T-helper 2 cell (primary cell): ENCODE measurements at regions not wholly inside any gene's neighbourhood (a gene's known extent, or its start where the extent isn't known, plus 50 kb on each side); places are given as distances from the start of the nearest gene placed in this dataset.
"Not testable (repeated sequence)": the region's sequence is repeated elsewhere in the genome, so short reads cannot be mapped to it uniquely, and the experiment has no call there.

ENCODE experiments used
- DNase-seq, 5 experiments: peaks; one replicate each; pipeline versions ENCODE4 v3.0.0 to v3.0.0-alpha.2; 2012 to 2022

DNA sequence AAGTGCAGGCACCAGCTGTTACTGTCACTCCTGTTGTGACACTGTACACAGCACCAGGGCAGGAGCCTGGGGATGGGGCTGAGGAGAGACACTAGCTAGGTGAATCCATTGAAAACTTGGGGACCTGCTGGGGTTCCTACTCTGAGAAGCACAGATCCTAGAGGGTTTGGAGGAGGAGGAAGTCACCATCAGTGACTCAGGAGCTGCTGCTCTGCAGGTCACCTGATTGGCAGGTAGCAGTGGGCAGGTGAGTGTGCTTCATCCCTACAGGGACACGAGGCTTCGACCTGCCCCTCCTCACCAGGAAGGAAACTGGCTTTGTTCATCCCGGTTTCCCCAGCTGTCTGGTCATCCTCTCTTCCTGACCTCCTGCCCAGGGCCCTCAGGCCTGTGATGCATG is 491.6 kb downstream of the TMEM121 start:
- not testable (repeated sequence) for DNase-seq

DNA sequence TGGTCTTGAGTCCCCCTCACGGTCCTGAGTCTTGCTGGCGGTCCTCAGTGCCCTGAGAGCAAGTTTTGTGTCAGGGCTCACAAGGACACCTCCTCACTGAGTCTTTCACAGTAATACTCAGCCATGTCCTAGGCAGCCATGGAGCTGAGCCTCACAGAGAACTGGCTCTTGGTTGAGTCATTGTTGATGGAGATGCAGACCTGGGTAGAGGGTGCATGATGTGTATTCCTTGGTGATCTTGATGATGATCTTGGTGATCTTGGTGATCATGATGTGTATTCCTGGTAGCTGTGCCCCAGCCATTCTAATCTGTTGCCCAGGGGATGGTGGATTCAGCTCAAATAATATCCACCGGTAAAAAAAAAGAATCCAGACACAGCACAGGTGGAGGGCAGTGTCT is 495.4 kb downstream of the TMEM121 start:
- no peak for DNase-seq

DNA sequence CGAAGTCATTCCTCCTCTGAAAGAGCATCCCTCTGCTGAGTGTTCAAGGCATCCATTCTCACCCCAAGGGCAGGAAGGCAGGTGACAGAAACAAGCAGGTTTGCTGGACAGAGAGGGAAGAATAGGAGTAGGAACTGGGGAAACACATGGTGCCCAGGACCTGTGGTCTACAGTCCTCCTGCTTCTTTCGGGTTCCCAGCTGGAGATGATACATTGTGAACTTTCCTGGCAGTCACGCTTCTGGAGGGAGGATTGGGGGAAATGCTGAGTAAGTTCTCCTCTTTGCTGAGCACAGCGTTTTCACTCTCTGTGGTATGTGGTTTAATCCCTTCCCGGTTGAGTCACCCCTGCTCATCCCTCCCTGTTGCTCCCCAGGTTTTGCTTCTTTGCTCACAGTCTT is 496.3 kb downstream of the TMEM121 start:
- DNase-seq, result not testable (repeated sequence)

DNA sequence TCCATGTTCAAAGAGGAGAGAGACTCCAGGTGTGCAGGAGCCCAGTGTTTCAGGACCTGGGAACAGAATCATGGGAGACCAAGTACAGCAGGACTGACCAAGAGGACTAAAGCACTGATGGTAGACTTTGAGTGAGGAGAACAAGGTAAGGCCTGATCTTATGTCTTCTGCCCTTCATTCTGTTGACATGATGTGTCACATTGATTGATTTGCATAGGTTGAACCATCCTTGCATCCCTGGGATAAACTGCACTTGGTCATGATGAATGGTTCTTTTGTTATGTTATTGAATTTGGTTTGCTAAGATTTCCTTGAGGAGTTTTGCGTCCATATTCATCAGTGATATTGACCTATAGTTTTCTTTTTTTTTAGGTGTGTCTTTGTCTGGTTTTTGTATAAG is 497.0 kb downstream of the TMEM121 start:
- no peak for DNase-seq

DNA sequence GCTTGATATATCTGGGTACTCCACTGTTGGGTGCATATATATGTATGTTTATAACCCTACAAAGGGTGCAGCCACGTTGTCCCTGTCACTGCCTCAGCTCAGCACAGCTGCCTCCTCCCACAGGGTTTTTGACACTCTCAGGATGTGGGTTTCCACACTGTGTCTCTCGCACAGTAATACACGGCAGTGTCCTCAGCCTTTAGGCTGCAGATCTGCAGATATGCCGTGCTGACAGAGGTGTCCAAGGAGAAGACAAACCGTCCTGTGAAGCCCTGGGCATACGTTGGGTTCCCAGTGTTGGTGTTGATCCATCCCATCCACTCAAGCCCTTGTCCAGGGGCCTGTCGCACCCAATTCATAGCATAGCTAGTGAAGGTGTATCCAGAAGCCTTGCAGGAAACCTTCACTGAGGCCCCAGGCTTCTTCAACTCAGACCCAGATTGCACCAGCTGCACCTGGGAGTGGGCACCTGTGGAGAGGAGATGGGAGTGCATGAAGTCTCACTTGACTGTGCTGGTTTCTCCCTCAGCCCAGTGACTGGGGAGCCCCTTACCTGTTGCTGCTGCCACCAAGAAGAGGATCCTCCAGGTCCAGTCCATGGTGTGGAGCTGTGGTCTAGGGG is 498.7 kb downstream of the TMEM121 start:
- DNase-seq, result peak in 1 of 5 experiments; percentile 69

DNA sequence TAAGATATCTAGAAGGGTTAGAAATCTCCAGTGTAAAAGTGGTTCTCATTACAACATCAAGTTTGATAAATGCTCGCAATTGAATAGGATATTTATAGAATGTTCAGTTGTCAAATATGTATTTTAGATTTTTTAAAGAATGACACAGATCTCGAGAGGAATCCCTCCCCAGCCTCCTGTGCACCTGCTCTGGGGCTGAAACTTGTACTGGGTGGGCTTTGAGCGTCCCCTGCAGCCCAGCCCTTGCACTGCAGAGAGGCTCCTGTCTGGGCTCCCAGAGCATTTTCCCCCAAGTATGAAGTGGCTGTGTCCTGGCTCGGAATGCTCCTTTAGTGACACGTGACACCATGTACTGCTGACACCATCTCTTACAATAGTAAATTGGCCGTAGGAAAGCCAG is 499.6 kb downstream of the TMEM121 start:
- no peak for DNase-seq

DNA sequence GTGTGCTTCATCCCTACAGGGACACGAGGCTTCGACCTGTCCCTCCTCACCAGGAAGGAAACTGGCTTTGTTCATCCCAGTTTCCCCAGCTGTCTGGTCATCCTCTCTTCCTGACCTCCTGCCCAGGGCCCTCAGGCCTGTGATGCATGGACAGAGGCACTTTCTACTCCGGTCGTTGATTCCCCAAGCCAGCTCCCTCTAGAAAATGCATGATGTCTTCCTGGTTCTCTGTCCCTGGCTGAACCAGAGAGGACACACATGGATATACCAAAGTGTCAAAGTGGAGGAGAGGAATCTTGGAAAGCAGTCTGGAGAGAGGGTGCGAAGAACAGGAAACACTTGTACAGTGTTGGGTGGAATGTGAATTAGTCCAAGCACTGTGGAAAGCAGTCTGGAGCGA is 501.4 kb downstream of the TMEM121 start:
- DNase-seq, result not testable (repeated sequence)

DNA sequence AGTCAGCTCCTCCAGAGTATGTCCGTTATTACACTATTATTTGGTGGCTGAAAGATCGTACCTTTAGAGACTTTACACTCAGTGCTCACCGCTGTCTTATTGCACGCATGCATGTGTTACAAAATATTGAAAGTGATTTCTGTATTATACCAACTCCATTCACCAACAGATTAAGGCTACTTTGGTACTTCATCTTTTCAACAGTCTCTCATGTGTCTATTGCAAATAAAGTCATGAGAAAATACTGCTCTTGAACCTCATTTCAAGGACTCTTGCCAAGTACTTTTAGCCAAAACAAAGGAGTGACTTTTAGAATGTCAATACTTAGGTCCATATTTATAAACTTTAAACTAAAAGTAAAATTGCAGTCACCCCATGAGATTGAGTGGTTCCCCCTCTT is 503.6 kb downstream of the TMEM121 start:
- no peak for DNase-seq

DNA sequence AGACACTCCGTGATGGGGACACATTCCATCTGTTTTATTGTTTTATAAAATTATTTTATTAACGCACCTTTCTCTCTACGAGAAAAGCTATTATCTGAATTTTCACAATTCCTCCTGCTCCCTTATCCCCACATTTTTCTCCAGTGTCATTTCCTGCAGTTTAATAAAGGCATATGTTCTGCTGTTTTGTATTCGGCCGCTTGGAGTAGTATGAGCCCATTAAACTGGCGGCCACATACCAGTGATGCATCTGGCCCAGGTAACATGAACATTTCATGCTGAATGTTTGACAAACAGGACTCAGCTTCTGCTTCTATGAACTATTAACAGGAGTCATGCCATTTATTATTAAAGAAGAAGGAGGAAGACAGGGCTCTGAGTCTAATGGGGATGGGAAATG is 511.0 kb downstream of the TMEM121 start:
- no peak for DNase-seq

DNA sequence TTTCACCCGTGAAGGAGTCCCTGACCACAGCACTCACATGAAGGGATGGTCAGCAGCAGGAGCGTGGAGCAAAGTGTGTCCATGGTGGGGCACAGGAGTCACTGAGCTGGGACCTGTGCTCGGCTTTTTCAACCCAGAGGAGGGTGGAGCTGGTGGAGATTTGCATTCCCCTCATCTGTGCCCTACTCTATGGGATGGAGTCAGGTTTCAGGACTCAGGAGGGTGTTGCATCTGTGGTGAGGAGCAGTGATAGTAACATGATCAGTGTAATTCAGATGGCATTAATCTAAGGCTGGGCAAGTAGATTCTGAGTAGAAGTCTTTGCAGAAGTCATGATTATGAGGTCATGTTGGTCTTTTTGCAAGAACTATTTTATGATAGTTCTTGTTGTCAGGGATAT is 511.9 kb downstream of the TMEM121 start:
- no peak for DNase-seq

DNA sequence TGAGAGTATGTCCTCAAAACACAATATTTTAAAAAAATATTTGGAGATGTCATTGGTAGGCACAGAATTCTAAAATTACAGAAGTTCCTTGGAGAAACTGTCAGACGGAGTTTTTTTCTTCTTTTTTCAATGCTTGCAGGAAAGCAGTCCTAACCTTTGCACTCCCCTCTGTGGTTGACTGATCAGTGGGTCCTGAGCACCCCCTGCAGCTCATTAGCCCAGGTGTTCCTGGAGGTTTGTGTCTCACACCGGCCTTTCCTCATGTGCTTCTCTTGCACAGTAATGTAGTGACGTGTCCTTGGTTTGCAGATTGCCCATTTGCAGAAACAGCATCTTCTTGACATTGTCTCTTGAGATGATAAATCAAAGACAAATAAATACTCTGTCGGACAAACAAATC is 513.0 kb downstream of the TMEM121 start:
- peak in 4 of 5 experiments; percentile 9 to 59 (median 40) for DNase-seq

DNA sequence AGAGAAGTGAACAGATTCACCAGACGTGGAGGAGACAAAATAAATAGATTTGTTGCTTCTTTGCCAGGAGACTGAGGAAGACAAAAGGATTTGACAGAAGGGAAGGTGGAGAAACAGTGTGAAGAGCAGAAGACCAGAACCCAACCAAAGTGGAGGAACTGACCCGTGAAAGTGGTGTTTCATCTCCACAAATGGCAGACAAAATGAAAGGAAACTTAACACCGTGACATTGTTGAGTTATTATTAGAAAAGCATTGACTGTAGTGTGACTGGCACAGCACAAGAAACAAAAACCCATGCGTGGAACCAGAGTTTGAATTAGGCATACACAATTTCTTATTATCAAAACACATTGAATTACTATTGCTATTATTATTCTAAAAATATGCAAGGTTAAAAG is 518.1 kb downstream of the TMEM121 start:
- DNase-seq, result no peak

DNA sequence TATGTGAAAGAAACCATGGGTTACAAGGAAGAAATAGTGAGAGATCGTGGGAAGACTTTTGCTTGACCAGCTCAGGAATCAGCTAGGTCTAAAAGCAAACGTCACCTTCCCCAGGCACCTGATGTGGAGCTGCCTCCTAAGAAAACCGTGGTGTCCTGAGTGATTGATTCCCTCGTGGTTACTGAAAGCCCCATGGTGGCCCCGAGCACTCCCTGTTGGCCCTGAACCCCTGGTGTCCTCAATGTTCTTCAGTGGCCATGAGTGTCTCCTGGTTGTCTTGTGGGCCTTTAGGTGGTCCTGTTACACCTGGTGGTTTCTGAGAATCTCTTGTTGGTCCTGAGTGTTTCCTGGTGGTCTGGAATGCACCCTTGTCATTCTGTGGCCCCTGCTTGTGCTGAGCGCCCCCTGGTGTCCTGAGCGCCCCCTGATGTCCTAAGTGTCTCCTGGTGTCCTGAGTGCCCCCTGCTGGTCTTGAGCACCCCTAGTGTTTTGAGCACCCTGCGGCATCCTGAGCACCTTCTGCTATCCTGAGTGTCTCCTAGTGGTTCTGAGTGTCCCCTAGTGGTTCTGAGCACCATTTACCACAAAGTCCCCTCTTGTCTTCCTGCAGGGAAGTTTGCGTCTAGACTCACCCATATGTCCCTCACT is 518.7 kb downstream of the TMEM121 start:
- peak; percentile 52 to 75 (median 69) for DNase-seq

DNA sequence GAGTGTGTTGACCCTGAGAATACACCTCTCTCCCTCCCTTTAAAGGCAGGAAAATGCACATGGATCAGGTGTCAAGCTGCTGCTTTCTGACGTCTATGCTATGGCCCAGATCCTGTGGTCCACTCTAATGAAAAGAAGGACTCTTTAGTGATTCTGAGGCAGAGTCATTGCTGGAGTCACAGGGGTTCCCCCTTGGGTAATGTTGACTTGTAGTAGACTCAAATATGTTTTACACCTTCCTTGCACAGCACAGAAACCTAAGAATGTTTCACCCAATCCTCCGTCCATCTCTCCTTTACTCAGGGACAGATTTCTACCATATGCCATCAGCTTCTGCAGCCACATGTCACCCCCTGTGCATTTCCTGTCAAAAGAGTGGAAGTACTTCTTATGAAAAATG is 525.4 kb downstream of the TMEM121 start:
- no peak for DNase-seq

DNA sequence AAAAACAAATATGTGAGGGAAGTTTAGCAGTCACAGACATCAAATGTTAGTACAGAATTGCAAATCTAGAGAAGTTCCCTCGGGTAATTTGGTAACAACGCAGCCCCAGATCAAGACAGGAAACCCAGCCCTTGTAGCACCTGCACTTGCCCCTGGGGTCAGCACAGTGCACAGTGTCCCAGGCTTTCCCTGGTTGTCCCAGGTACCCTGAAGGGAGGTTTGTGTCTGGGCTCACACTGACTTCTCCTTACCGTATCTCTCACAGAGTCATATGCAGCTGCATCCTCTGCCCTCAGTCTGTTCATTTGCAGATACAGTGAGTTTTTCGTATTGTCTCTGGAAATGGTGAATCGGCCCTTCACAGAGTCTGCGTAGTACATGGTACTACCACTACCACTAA is 528.9 kb downstream of the TMEM121 start:
- no peak for DNase-seq

DNA sequence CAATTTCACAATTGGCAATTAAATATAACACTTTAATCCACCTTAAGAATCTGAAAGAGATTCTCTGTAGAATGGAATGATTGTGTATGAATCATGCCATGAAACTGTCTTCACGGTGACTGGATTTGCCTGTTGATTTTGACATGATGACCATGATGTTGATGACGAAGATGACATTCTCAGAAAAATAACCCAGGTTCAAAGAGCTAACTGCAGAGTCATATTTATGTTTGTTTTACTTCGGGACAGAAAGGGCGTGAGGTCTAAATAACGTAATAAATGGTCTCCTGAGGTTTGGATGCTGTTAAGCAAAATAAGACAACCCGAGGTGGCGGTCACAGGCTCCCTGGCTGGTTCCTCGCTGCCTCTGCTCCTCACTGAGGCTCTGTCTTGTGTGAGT is 532.0 kb downstream of the TMEM121 start:
- DNase-seq, result no peak

DNA sequence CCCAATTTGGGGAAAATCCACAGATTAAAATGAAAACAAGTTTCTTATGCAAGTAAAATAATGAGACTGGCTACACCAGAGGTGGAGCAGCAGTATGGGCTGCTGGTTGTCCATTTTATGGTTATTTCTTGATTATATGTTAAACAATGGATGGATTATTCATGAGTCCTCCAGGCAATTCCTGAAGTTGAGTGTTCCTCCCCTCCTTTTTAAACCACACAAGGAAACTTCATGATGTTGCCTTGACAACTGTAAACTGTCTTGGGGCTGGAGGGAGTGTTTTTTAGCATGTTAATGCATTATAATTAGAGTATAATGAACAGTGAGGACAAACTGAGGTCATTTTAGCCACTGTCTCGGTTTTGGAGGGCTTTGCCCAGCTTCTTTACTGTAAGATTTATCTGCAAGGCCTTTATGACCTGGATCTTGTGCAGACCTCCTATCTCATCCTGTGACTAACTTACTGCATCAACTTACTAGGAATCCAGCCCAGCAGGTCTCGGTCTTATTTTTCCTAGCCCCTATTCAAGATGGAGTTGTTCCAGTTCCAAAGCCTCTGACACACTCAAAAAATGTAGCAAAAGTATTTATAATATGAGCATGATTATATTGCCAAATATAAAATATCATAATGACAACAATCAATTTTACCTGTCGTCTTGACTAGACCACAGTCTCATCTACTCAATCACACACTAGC is 534.0 kb downstream of the TMEM121 start:
- no peak for DNase-seq

DNA sequence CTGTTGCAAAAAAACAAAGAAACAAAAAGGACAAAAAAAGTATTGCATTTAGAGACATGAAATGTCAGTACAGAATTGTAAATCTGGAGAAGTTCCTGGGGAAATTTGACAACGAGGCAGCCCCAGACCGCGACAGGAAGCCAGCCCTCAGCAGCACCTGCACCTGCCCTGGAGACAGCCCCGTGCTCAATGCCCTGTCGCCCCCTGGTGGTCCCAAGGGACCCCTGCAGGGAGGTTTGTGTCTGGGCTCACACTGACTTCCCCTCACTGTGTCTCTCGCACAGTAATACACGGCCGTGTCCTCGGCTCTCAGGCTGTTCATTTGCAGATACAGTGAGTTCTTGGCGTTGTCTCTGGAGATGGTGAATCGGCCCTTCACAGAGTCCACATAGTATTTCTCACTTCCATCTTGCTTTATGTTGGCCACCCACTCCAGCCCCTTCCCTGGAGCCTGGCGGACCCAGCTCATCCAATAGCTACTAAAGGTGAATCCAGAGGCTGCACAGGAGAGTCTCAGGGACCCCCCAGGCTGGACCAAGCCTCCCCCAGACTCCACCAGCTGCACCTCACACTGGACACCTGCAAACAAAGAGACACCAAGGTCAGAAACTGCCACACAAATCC is 535.6 kb downstream of the TMEM121 start:
- DNase-seq, result peak; percentile 48 to 88 (median 69)

DNA sequence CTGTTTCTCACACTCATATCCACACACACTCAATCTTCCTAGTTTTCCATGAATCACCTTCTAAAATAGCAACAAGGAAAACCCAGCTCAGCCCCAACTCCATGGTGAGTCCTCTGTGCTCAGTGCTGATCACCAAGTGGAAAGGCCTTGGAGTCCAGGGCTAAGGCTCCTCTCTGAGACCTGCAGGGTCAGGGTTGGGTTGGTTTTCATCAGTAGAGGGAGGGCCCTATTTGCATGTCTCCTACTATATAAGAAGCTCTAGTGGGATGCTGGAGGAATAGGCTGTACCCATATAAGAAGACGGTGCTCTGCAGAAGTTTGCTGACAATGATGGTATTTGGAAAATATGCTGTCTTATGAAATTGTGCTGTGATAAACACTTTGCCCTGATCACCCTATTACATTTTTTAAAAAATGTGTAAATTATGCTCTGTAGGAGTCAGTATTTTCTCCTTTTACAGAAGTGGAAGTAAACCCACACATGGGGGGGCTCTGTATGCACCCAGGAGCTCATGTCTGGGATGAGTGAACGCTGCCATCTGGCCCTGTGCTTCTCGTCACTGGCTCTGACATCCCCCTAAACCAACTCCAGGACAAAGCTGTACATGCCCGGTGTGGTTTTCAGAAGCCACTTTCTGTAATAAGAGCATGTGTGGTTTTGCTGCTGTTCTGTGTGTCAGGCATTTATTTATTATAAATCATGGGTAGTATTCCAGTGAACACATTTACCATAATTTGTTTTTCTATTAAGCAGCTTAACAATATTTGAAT is 536.3 kb downstream of the TMEM121 start:
- DNase-seq, result no peak

DNA sequence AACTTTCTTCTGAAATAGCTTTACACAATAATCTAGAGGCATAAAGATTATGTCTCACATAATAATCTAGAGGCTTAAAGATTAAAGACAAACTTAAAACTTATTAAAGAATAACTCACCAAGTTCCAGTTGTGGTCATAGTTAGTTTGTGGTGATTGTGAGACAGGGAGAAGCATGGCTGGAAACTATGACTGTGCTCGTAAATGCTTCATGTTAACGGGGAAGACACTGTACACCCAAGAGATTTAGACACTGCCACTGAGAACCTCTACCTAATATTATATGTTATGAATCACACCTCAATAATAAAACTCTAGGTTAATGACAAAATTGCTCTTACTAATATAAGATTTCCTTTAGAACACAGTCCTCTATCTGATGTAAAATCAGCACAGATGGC is 541.6 kb downstream of the TMEM121 start:
- DNase-seq, result peak in 1 of 5 experiments; percentile 30

DNA sequence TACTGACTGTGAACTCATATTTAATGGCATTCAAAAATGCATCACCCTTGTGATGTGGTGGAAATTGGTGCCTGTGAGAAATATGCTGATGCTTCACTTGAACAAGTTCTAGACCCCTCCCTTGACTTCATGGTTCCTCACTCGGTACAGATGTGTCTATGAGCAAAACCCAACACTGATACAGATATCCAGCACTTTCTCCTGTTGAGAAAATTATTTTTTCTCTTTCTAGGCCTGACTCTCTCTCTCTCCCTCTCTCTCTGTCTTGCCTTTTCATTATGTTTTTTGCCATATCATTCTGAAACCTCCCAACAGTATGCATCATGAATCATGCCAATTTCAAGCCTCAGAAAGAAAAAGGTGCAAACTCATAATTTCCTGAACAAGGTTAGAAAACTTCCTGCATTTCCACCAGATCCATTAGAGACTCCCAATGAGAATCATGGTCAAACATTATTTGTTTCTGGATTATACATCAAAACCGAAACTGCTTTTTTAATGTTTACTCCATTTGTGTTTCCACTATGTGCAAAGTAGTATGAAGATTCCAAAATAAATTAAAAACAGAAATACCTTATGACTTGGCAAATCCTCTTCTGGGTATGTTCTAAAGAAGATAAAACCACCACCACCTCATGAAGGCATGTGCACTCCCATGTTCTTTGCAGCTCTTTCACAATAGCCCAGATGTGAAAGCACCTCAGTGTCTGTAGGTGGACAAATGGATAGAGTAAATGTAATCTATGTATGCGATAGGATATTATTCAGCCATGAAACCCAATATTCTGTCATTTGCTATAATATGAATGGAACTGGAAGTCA is 543.6 kb downstream of the TMEM121 start:
- peak in 1 of 5 experiments; percentile 52 for DNase-seq

DNA sequence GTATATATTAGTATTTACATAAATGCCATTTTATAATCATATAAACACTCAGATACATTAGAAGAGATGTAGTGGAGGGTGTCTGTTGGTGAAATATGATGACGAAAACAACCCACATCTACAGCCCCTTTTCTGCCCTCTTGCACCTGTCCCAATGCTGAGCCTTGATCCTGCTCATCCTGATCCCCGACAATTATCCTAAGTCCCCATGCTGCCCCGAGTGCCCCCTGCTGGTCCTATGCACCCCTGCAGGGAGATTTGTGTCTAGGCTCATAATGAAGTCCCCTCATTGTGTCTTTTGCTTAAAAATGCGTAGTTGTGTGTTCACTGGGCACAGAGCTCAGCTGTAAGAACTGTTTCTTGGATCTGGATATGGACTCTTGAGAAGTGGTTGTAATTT is 554.5 kb downstream of the TMEM121 start:
- DNase-seq, result no peak
